ENCODE measurements at regions not wholly inside any gene's neighbourhood (a gene's known extent, or its start where the extent isn't known, plus 50 kb on each side); places are given as distances from the start of the nearest gene placed in this dataset.

GRCh38 chr4:163988865-163989264 is 494.4 kb downstream of the TMA16 start:
- no peak overlapping the region for H3K4me3 ChIP-seq (replicated peaks; ENCODE audit: low read depth, low read length)
- TF ChIP-seq CTCF (IDR thresholded peaks at IDR 0.05; ENCODE audit: low read depth, low read length, missing control alignments) = no peak
- no peak for DNase-seq (ENCODE audit: extremely low read depth, low read depth)

- H3K4me3 ChIP-seq (replicated peaks; ENCODE audit: low read depth, low read length) = no peak overlapping the region
- no peak for DNase-seq (ENCODE audit: extremely low read depth, low read depth)
- no peak for TF ChIP-seq CTCF (IDR thresholded peaks at IDR 0.05; ENCODE audit: low read depth, low read length, missing control alignments)
These were observed 496.9 kb downstream of the TMA16 start for GRCh38 chr4:163991298-163991865.

GRCh38 chr4:164009435-164009834 is 514.9 kb downstream of the TMA16 start:
- DNase-seq (ENCODE audit: extremely low read depth, low read depth) = no peak
- no peak for TF ChIP-seq CTCF (IDR thresholded peaks at IDR 0.05; ENCODE audit: low read depth, low read length, missing control alignments)
- no peak overlapping the region for H3K4me3 ChIP-seq (replicated peaks; ENCODE audit: low read depth, low read length)

- H3K4me3 ChIP-seq (replicated peaks; ENCODE audit: low read depth, low read length) = no peak overlapping the region
- no peak for TF ChIP-seq CTCF (IDR thresholded peaks at IDR 0.05; ENCODE audit: low read depth, low read length, missing control alignments)
- no peak for DNase-seq (ENCODE audit: extremely low read depth, low read depth)
These were observed 517.3 kb downstream of the TMA16 start for GRCh38 chr4:164011791-164012190.

- H3K4me3 ChIP-seq (replicated peaks; ENCODE audit: low read depth, low read length) = no peak overlapping the region
- DNase-seq (ENCODE audit: extremely low read depth, low read depth) = no peak
- TF ChIP-seq CTCF (IDR thresholded peaks at IDR 0.05; ENCODE audit: low read depth, low read length, missing control alignments) = no peak
These were observed 518.0 kb downstream of the TMA16 start for GRCh38 chr4:164012396-164013027.

- TF ChIP-seq CTCF (IDR thresholded peaks at IDR 0.05; ENCODE audit: low read depth, low read length, missing control alignments) = no peak
- no peak for DNase-seq (ENCODE audit: extremely low read depth, low read depth)
- H3K4me3 ChIP-seq (replicated peaks; ENCODE audit: low read depth, low read length) = no peak overlapping the region
These were observed 527.5 kb downstream of the TMA16 start for GRCh38 chr4:164021947-164022346.

- TF ChIP-seq CTCF (IDR thresholded peaks at IDR 0.05; ENCODE audit: low read depth, low read length, missing control alignments) = no peak
- DNase-seq (ENCODE audit: extremely low read depth, low read depth) = no peak
- H3K4me3 ChIP-seq (replicated peaks; ENCODE audit: low read depth, low read length) = no peak overlapping the region
These were observed 528.7 kb downstream of the TMA16 start for GRCh38 chr4:164023214-164023613.
